NCI-H345 (cell line): ENCODE measurements at regions not wholly inside any gene's neighbourhood (a gene's known extent, or its start where the extent isn't known, plus 50 kb on each side); places are given as distances from the start of the nearest gene placed in this dataset.

Source experiments
- DNase-seq: peaks from one replicate; lab custom pipeline; 2025; lab: John Stamatoyannopoulos, UW

GRCh38 chr17:77907497-77908461 is 50.7 kb upstream of the TNRC6C start:
- DNase-seq = no peak

DNA sequence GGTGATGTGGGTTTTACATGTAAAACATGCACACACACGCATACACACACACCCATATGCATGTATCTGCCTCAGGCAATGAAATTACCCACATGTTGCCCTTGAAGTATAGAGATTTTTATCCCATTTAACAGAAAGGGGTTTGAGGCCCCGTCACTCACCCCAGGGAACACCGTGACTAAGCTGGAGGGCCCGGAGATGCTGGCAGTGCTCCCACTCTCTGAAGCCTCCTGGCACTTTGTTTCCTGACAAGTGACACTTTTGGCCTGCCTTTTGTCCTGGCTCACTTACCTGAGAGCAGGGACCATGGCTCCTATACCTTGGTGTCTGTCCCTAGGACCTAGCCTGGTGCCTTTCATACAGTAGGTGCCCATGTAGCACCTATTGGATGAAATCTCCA is 50.0 kb upstream of the TNRC6C start:
- no peak for DNase-seq
